NCI-H2029 treated with DMSO at 0.1 percent for 48 hours (cell line): ENCODE measurements at regions not wholly inside any gene's neighbourhood (a gene's known extent, or its start where the extent isn't known, plus 50 kb on each side); places are given as distances from the start of the nearest gene placed in this dataset.
"Not testable (repeated sequence)": the region's sequence is repeated elsewhere in the genome, so short reads cannot be mapped to it uniquely, and the experiment has no call there.

Source experiments
- DNase-seq: peaks from one replicate; lab custom pipeline; 2025; lab: John Stamatoyannopoulos, UW

DNA sequence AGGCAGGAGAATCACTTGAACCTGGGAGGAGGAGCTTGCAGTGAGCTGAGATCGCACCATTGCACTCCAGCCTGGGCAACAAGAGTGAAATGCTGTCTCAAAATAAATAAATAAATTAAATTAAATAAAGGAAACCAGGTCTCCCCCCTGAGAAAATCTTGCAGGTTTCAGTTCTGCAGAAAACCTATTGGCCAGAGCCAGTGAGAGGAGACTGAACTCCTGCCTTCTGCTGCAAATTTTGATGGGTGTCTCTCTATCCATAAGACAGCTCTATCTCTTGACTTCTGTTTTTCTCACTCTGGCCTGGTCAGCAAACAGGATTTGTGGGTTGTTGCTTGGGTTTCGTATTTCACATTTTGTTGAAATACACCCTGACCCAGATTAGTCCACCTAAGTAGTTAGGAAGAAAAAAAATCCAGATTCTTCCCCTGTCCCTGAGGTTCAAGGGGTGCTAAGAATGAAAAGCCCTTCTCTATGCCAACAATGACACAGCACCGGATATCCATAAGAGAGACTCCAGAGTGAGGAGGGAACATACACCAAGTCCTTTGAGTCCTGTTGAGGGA is 86.7 kb upstream of the MAP4K4 start:
- no peak for DNase-seq

DNA sequence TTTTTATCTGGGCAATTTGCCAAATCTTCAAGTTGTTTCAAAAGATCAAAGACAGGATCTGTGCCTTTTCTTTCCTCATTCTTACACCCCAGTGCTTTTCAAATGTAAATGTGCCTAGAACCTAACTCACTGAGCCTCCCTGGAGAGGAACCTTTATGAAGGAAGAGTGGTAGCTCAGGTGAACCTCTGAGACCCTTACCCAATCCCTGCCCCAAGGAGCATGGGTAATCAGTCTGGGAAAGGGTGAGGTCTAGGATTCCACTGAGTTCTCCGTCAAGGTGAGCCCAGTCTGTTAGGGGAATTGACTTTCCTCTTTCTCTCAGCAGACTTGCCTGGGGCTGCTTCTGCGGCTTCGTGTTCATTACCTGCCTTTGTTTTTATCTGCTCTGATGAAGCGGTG is 88.1 kb upstream of the MAP4K4 start:
- DNase-seq = no peak

DNA sequence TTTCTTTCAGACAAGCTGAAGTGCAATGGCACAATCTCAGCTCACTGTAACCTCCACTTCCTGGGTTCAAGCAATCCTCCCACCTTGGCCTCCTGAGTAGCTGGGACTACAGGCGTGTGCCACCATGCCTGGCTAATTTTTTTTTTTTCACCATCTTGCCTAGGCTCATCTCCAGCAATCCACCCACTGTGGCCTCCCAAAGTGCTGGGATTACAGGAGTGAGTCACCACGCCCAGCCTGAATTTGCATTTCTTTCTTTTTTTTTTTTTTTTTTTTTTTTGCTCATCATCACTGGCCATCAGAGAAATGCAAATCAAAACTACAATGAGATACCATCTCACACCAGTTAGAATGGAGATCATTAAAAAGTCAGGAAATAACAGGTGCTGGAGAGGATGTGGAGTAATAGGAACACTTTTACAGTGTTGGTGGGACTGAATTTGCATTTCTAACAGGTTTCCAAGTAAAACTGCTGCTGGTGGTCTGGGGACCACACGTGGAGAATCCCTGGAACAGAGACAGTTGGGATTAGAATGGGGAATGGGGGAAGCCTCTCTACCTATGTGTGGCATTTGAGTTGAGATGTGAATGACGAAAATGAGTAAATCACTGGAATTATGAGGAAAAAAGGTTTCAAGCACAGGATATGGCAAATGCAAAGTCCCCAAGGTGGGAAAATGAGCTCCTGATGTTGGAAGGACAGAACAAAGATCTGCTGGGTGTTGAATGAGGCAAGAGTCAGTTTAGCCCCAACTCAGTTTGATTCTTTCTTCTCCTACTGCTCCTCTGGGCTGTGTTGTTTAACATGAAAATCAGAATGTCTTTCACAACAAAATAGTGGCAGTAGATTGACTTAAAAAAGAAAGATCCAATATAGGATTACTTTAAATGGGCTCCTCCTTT is 88.8 kb upstream of the MAP4K4 start:
- DNase-seq = no peak

DNA sequence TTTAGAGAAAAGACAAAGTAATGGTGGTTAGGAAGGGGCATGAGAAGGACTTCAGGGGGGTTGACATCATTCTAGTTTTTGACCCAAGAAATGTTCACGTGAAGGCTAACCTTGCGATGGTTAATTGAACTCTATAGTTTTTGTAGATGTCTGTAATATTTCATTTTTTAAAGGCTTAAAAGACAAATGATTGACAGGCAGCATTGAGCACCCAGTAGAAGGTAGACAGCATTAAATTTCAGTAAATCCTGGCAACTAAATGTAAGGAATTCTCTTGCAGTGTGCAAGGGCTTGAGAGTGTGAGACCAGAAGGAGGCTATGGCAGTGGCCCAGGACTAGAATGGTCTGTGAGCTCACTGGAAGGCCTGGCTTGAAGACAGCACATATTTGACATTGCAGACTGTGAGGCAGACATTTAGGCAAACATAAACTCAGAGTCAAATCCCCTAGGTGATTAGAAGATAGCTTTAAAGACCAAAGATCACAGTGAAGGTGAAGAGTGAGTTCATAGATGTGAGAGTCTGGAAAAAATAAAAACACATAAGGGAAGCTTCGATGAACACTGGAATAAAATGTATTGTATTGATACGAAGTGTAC is 100.1 kb upstream of the MAP4K4 start:
- DNase-seq = no peak

DNA sequence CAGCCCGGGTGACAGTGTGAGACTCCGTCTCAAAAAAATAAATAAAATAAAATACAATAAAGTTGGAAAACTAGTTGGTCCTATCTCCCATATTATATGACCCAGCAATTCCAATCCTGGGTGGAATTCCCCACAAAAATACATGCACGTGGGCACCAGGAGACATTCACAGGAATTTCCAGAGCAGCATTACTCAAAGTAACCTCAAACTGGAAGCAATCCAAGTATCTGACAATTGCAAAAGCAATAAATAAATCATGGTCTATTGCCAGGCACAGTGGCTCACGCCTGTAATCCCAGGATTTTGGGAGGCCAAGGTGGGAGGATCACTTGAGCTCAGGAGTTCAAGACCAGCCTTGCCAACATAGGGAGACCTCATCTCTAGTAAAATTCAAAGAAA is 101.2 kb upstream of the MAP4K4 start:
- no peak for DNase-seq

DNA sequence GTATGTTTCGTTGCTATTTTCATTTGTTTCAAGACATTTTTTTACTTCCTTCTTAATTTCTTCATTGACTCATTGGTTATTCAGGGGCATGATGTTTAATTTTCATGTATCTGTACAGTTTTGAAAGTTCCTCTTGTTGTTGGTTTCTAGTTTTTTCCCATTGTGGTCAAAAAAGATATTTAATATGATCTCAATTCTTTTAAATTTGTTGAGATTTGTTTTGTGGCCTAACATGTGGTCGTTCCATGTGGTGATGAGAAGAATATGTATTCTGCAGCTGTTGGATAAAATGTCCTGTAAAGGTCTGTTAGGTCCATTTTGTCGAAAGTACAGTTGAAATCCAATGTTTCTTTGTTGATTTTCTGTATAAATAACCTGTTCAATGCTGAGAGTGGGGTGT is 110.3 kb upstream of the MAP4K4 start:
- DNase-seq = no peak

DNA sequence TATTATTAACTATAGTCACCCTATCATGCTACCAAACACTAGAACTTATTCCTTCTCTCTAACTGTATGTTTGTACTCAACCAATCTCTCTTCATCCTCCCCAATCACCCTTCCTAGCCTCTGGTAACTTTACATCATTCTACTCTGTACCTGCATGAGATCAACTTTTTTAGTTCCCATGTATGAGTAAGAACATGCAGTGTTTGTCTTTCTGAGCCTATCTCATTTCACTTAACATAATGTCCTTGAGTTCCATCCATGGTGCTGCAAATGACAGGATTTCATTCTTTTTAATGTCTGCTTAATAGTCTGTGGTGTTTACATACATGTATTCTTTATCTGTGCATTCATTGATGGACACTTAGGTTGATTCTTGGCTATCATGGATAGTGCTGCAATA is 108.9 kb upstream of the RFX8 start:
- DNase-seq = no peak

DNA sequence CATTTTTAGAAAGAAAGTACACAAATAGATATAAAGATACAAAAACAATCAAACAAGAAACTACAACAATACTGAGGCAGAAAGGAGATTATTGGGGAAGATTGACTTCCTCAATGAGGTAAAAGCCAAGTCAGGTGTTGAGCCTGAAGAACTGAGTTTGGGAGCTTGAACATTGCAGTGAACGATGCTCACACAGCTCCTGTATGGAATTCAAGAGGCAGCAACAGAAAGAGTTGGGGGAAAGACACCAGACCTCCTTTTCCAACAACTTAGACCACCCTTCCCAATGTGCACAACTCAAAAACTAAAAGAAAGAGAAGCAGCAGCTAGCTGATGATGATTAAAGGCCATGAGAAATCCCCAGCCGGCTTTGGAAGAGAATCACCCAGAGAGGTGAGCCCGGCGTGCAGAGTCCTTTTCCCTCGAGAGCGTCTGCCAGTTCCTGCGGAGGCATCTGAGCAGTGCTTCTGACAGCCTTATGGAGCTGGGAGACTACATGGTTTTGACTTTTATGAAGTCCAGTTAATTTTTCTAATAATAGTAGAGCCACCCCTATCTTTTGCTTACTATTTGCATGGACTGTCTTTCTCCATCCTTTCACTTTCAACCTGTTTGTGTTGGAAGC is 106.9 kb upstream of the RFX8 start:
- DNase-seq = no peak

DNA sequence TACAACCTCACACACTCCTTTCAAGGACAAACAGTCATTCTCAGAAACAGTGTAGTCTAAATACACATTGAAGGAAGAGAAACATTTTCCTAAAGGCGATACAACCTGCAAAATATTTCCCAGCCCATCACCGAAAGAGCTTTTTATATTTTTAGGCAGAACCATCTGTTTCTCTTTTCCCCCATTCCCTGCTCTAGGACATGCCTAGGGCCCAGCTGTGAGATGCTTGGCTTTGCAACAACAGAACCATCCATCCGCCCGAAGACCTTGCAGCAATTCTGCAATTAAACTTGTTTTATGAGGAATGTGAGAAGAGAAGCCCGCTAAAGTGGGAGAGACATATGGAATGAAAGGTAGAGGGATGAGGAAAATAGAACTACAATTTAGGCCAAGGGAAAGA is 105.6 kb upstream of the RFX8 start:
- DNase-seq = no peak

DNA sequence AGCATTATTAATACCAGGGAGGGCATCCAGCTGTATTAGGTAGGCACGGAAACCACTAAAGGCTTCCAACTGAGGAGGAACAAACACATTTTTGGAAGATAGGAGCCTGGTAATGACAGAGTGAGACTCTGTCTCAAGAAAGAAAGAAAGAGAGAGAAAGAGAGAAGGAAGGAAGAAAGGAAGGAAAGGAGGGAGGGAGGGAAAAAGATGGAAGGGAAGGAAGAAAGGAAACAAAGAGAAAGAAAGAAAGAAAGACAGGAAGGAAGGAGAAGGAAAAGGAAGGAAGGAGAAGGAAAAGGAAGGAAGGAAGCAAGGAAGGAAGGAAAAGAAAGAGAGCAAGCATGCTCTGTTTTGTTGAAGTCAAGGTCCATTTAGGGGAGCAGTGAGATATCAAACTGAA is 103.8 kb upstream of the RFX8 start:
- DNase-seq = no peak

DNA sequence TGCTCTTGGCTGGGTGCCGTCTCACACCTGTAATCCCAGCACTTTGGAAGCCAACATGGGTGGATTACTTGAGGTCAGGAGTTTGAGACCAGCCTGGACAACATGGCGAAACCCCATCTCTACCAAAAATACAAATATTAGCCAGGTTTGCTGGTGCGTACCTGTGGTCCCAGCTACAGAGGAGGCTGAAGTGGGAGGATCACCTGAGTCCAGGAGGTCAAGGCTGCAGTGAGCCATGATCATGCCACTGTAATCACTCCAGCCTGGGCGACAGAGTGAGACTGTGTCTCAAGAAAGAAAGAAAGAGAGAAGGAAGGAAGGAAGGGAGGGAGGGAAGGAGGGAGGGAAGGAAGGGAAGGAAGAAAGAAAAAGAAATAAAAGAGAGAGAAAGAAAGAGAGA is 103.2 kb upstream of the RFX8 start:
- not testable (repeated sequence) for DNase-seq

DNA sequence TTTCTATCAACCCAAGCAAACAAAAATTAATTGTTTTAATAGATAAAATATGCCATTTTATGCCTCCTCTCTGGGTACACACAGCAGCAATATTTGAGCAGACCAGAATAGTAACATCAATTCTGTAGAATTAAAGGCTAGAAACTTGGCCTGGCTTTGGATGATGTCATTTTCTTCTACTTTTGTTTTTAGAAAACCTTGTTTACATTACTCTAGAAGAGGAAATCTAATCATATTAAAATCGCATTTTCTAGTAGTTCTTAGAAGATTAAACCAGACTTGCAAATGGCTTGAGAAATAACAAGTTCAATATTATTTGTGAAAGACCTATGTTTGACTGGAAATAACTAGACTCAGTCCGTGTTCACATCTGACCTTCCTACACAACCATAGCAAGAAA is 102.3 kb upstream of the RFX8 start:
- no peak for DNase-seq

DNA sequence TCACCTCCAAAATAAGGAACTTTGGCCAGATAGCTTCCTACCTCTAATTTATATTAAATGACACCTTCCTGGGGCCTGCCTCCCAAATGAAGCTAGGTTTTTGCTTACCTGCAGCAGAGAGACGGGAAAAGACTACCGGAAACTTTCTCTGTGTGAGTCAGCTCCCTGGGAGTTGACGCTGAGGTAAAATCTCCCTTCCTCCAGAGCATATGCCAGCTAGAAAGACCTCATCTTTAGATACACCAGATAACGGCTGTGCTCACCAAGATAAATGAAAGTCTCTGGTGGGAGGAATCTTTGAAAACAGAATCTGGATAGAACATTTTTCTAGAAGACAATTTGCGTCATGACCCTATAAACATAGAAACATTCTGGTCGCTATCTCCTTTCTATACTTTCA is 99.7 kb upstream of the RFX8 start:
- DNase-seq = no peak

DNA sequence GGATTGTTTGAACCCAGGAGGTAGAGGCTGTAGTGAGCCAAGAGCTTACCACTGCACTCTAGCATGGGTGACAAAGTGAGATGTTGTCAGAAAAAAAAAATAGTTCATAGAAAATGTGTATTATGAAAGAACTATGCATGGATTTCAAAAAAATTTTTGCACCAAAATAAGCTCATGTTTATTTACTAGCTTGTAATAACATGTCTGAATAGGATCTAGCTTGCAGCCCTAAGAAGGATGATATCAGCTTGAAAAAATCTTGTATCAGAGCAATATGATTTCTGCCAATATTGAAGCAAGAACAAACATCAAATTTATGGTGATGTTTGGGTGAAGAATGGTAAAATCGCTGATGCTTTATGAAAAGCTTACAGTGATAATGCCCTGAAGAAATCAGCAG is 97.0 kb upstream of the RFX8 start:
- no peak for DNase-seq

DNA sequence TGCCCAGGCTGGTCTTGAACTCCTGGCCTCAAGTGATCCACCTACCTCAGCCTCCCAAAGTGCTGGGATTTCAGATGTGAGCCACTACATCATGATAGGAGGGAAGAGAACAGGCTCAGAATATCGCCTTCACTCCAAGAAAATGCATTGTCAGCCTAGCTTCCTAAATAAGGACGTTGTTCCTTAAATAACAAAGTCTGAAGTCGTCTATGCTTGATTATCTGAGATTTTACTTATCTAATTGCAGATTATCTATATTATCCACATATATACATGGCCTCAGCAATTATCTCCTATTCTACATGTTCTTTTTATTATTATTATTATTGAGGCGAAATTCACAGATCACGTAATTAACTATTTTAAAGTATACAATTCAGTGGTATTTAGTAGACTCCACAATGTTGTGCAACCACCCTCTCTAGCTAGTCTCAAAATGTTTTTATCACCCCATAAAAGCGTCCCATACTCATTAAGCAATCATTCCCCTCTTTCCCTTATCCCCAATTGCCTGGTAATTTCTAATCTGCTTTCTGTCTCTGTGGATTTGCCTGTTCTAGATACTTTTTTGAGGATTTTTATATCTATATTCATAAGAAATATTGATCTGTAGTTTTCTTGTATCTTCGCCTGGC is 95.1 kb upstream of the RFX8 start:
- DNase-seq = no peak

DNA sequence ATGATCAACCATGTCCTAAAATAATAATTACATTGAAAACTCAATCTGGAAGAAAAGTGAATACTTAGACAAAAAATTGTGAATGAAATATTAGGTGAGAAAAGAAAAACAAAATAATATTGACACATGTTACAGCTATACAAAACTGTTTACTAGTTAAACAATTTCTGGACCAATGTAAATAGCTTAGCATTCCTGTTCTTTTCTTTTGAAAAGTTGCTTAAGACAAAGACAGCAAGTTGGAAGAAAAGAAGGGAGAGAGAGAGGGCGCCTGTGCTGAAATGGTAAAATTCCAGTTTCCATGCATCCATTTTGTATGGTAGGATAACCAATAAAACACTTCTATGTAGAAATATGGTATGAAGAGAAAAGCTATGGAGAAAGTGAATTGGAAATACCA is 94.1 kb upstream of the RFX8 start:
- no peak for DNase-seq

DNA sequence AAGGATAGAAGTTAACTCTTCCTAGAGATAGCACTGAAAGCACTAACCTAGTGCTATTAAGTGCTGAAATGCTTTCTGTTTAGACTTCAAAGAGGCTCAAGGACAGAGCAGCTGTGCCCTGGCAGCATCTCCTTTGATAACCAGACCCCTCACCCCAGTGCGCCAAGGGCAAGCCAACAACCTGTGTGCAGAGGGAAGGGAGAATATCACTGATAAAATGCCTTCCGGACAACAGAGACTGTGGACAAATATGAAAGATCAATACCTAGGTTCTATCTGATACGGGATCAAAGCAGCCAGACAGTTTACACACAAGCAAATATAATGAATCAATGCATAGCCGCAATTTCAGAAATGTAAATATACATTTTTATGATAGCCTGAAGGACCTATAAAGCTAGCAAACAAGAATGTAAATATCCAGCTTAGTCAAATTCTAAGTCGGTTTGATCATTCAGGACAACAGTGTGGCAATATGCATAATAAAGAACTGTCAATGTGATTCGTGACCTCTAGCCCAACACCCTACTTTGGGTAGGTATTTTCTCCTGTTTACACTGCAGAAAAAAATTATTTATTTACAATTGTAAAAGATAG is 91.8 kb upstream of the RFX8 start:
- no peak for DNase-seq

DNA sequence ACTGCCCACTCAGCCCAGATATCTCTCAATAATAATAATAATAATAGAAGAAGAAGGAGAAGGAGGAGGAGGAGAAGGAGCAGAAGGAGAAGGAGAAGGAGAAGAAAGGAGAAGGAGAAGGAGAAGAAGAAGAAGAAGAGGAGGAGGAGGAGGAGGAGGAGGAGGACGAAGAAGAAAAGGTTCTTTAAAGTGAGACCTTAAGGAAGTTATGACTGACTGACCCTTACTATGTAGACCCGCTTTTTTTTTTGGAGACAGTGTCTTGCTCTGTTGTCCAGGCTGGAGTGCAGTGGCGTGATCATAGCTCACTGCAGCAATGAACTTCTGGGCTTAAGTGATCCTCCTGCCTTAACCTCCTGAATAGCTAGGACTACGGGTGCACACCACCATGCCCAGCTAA is 88.9 kb upstream of the RFX8 start:
- no peak for DNase-seq

DNA sequence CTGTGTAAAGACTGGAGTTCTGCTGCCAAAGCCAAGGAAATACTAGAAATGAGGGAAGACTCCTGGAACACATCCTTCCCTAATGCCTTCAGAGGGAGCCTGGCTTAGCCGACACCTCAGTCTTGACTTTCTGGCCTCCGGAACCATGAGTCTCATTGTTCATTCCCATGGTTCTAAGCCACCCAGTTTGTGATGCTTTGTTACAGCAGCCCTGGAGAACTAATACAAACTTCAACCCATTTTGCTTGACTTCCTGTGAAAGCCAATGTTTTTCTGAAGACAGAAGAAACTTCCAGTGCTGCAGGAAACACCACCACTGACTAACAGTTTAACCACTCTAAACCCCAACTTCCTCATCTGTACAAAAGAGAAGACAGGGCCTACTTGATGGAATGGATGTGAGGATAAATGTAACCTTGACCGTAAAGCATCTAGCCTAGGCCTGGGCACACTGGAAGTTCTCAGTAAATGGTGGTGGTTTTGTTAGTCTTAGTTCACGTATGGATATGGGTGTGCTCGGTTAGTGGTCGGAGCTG is 85.9 kb upstream of the RFX8 start:
- no peak for DNase-seq

DNA sequence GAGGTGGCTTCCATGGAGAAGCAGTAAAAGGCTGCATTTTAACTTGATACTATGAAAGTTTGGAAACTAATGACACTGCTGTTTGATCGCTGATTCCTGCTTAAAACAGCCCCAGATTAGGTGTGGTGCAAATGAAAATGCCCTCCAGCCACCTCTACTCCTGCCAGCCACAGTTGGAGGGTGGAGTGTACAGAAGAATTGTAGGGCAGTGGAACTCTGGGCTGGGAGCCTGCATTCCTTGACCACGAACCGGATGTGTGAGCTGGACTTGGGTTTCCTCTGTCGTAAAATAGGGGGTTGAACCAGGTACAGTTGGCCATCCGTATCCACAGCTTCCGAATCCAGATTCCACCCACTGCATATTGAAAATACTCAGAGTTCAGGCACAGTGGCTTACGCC is 84.6 kb upstream of the RFX8 start:
- DNase-seq = no peak

DNA sequence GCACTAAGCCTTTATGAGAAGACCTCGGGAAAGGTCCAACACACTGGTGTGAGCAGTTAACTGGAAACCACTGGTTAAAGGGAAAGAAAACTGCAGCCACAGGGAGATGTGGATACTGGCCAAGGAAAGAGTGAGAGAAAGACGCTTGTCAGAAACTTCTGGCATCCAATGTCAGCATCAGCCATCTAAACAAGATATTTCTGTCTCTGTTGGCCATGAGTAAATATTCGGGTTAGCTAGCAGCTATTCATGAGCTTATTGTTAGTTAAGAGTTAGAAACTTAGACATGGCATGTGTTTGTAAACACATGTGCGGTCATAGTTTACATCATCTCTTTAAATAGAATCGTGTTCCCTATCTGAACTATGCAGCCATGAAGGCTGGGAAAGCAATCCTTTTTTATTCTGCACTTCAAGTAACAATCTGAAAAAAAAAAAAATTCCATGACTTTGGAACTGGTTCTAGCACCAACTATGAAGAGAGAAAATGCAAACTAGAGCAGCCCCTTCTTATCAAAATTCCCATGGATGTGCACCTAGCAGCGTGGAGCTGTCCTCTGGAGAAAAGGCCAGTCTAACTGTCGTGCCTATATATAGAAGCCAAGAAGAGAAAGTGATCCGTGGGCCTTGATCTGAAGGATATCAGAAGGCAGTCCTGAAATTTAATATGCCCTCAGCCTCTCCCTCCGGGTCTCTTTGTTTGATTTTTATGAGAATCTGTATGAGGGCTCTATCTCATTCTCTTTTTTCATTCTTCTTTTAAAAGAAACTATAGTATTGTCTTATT is 84.0 kb upstream of the RFX8 start:
- no peak for DNase-seq
